Endodermal cell (in vitro differentiated cells): ENCODE measurements at regions not wholly inside any gene's neighbourhood (a gene's known extent, or its start where the extent isn't known, plus 50 kb on each side); places are given as distances from the start of the nearest gene placed in this dataset.

Experiments
- DNase-seq: peaks from one replicate; pipeline ENCODE4 v3.0.0-alpha.2; 2017
- H3K27ac ChIP-seq: 2 replicates; pipeline ENCODE4 v1.5.1; 2013; ENCODE audit warnings: mild to moderate bottlenecking, low read depth, low read length, moderate library complexity
- H3K27me3 ChIP-seq: 2 replicates; pipeline ENCODE4 v1.6.1; 2013; ENCODE audit warnings: mild to moderate bottlenecking, low read length, moderate library complexity; ENCODE audit not compliant: insufficient read depth, control insufficient read depth, poor library complexity, severe bottlenecking
- H3K36me3 ChIP-seq: 2 replicates; pipeline ENCODE4 v1.7.0; 2013; ENCODE audit warnings: mild to moderate bottlenecking, low read length, moderate library complexity; ENCODE audit not compliant: control insufficient read depth, insufficient read depth
- H3K4me1 ChIP-seq: one replicate; pipeline ENCODE4 v1.7.0; 2013; ENCODE audit warnings: low read length; ENCODE audit not compliant: control insufficient read depth, insufficient read depth
- H3K4me3 ChIP-seq: 2 replicates; pipeline ENCODE4 v1.5.1; 2013; ENCODE audit warnings: mild to moderate bottlenecking, low read length, moderate library complexity
- H3K9ac ChIP-seq: 2 replicates; pipeline ENCODE4 v1.6.1; 2013; ENCODE audit warnings: mild to moderate bottlenecking, low read length, moderate library complexity; ENCODE audit not compliant: poor library complexity, severe bottlenecking; ENCODE audit errors: extremely low read depth
- H3K9me3 ChIP-seq: 2 replicates; pipeline ENCODE4 v1.6.1; 2013; ENCODE audit warnings: mild to moderate bottlenecking, low read length, moderate library complexity; ENCODE audit not compliant: control insufficient read depth
- H3K27ac Mint-ChIP-seq: 2 replicates; pipeline ENCODE4 v1.8.0; 2020; ENCODE audit warnings: mixed read lengths
- H3K27me3 Mint-ChIP-seq: 2 replicates; pipeline ENCODE4 v1.8.0; 2021; ENCODE audit warnings: mild to moderate bottlenecking, mixed read lengths; ENCODE audit not compliant: insufficient read depth
- H3K36me3 Mint-ChIP-seq: 2 replicates; pipeline ENCODE4 v1.8.0; 2020; ENCODE audit warnings: low read depth, mixed read lengths
- H3K4me1 Mint-ChIP-seq: 2 replicates; pipeline ENCODE4 v1.8.0; 2020; ENCODE audit warnings: mixed read lengths
- H3K4me3 Mint-ChIP-seq: 2 replicates; pipeline ENCODE4 v1.8.0; 2020; ENCODE audit warnings: mild to moderate bottlenecking, moderate library complexity, mixed read lengths
- H3K9me3 Mint-ChIP-seq: 2 replicates; pipeline ENCODE4 v1.8.0; 2020; ENCODE audit warnings: mild to moderate bottlenecking, mixed read lengths
- WGBS, 2 experiments: methylation state at CpG; one replicate each; pipeline versions ENCODE4 v1.1.5 to v1.1.7; 2013; ENCODE audit warnings: missing lambda C conversion rate in 2 of 2, mixed read lengths in 1 of 2; ENCODE audit not compliant: insufficient coverage in 1 of 2, insufficient read length in 1 of 2; 5-methylcytosine and 5-hydroxymethylcytosine counted together
- TF ChIP-seq, protein P1 (sequence below): fragments of 200-600 bp; sonication (generic); conservative IDR thresholded peaks from 2 replicates; pipeline ENCODE4 v1.5.0; 2021; ENCODE audit warnings: antibody characterized with exemption, mild to moderate bottlenecking

DNA sequence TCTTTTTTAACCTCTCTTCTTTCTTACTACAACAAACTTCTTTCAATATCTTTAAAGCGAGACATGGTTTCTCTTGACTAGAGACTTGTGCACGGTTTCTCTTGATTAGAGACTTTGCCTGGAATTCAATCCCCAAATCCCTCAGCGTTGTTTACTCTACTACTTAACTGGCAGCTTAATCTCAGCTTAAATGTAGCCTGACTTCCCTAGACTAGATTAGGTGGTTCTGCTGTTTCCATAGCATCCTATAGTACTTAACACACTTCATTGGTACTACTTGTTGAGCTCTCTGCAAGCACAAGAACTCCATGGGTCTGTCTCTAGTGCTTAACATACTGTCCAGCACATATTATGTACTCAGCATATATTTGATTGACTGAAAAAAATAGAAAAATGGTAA is 168.2 kb upstream of the GPR149 start:
- Mint-ChIP-seq H3K27ac (no peak overlapping the region), H3K9me3 (no peaks in the 10 kb centered on the region), H3K4me3 (no peak overlapping the region), H3K27me3 (peaks cover 16% of the 10 kb centered on the region), H3K4me1 (peaks cover 14% of the 10 kb centered on the region), H3K36me3 (no peaks in the 10 kb centered on the region)
- no peak overlapping the region for H3K27ac ChIP-seq
- TF ChIP-seq, protein P1, sequence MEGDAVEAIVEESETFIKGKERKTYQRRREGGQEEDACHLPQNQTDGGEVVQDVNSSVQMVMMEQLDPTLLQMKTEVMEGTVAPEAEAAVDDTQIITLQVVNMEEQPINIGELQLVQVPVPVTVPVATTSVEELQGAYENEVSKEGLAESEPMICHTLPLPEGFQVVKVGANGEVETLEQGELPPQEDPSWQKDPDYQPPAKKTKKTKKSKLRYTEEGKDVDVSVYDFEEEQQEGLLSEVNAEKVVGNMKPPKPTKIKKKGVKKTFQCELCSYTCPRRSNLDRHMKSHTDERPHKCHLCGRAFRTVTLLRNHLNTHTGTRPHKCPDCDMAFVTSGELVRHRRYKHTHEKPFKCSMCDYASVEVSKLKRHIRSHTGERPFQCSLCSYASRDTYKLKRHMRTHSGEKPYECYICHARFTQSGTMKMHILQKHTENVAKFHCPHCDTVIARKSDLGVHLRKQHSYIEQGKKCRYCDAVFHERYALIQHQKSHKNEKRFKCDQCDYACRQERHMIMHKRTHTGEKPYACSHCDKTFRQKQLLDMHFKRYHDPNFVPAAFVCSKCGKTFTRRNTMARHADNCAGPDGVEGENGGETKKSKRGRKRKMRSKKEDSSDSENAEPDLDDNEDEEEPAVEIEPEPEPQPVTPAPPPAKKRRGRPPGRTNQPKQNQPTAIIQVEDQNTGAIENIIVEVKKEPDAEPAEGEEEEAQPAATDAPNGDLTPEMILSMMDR = no peak
- H3K9ac ChIP-seq = no peak overlapping the region
- H3K36me3 ChIP-seq = no peaks in the 10 kb centered on the region
- 58 to 73% methylated on average over 3 of the region's 3 CpGs for WGBS, 2 experiments
- H3K4me3 ChIP-seq = no peak overlapping the region
- no peaks in the 10 kb centered on the region for H3K9me3 ChIP-seq
- DNase-seq = no peak
- H3K4me1 ChIP-seq = no peaks in the 10 kb centered on the region
- no peaks in the 10 kb centered on the region for H3K27me3 ChIP-seq

DNA sequence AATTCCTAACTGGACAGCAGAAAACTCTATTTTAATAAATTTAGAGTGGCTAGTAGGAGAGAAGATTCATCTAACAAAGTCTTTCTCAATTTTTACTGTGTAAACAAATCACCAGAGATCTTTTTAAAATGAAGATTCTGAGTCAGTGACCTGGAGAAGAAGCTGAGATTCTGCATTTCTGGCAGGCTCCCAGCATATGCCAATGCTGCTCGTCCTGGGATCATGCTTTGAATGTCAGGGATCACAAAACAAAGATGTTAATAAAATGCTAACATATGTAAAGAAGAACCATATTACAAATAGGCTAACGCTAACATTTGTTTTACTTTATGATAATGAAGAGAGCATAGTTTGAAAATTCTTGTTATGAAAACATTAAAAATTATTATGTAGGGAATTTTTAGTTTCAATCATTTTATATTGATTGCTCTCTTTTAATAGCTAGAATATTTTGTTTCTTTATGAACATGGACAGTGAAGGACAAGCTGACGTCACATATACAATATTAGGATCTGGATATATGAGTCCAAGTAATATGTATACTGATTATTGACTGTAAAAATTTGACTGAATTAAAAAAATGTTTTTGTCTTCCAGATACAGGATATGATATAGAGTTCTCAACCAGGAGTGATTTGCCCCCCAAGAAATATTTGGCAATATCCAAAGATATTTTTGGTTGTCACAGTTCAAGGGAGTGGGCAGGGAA is 160.8 kb upstream of the GPR149 start:
- H3K27ac ChIP-seq = no peak overlapping the region
- Mint-ChIP-seq H3K36me3 (no peaks in the 10 kb centered on the region), H3K4me3 (no peak overlapping the region), H3K27ac (no peak overlapping the region), H3K4me1 (no peaks in the 10 kb centered on the region), H3K27me3 (peaks cover 1% of the 10 kb centered on the region), H3K9me3 (no peaks in the 10 kb centered on the region)
- no peak for DNase-seq
- WGBS, 2 experiments = 88% methylated on average over 3 of the region's 3 CpGs; no CpG with 5 or more reads in 1 of the 2 experiments
- TF ChIP-seq, protein P1 = no peak
- no peak overlapping the region for H3K4me3 ChIP-seq
- H3K27me3 ChIP-seq = no peaks in the 10 kb centered on the region
- H3K9me3 ChIP-seq = no peaks in the 10 kb centered on the region
- no peak overlapping the region for H3K9ac ChIP-seq
- H3K36me3 ChIP-seq = no peaks in the 10 kb centered on the region
- no peaks in the 10 kb centered on the region for H3K4me1 ChIP-seq

DNA sequence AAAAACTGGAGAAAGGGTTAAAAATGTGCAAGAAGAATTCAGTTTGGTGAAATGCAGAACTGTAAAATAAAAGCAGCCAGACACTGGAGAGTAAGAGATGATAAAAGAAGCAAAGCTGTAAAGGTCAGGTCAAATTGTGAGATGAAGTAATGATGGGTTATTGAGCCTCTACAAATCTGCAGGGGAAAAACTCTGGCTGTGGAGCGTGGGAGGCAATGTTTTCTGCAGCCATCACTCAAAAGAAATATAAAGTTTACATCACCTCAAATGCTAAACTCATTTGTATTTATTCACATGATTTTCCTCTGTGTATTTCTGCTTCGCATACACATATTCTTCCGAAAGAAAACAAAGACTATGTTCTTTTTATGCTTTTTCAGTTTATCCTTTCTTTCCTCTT is 158.8 kb upstream of the GPR149 start:
- H3K27me3 ChIP-seq = no peaks in the 10 kb centered on the region
- H3K4me3 ChIP-seq = no peak overlapping the region
- H3K9ac ChIP-seq = no peak overlapping the region
- no peaks in the 10 kb centered on the region for H3K36me3 ChIP-seq
- no peaks in the 10 kb centered on the region for H3K4me1 ChIP-seq
- H3K36me3 Mint-ChIP-seq = no peaks in the 10 kb centered on the region
- TF ChIP-seq, protein P1 = no peak
- peaks cover 3% of the 10 kb centered on the region for H3K4me1 Mint-ChIP-seq
- no peaks in the 10 kb centered on the region for H3K9me3 ChIP-seq
- no peaks in the 10 kb centered on the region for H3K27me3 Mint-ChIP-seq
- DNase-seq = no peak
- H3K9me3 Mint-ChIP-seq = no peaks in the 10 kb centered on the region
- 88 to 95% methylated on average over 3 of the region's 3 CpGs for WGBS, 2 experiments
- no peak overlapping the region for H3K27ac ChIP-seq
- no peak overlapping the region for H3K27ac Mint-ChIP-seq
- no peak overlapping the region for H3K4me3 Mint-ChIP-seq
